ENCODE measurements at regions not wholly inside any gene's neighbourhood (a gene's known extent, or its start where the extent isn't known, plus 50 kb on each side); places are given as distances from the start of the nearest gene placed in this dataset.
A peak's percentile ranks its signal among the peaks of the same experiment; 100 is the strongest.

- Histone ChIP-seq H3K4me3 (ENCODE audit: low read length) (peak overlapping the region; percentile 11), H2AFZ (ENCODE audit: low read depth, low read length) (no peak overlapping the region), H3K36me3 (ENCODE audit: insufficient read depth, low read length) (no peaks in the 10 kb centered on the region), H4K20me1 (ENCODE audit: insufficient read depth) (no peaks in the 10 kb centered on the region), H3K27ac (ENCODE audit: low read length) (no peak overlapping the region), H3K27me3 (ENCODE audit: insufficient read depth, low read depth, low read length) (no peaks in the 10 kb centered on the region), H3K4me2 (ENCODE audit: low read length) (no peak overlapping the region), H3K9me2 (ENCODE audit: insufficient read depth, low read length) (no peaks in the 10 kb centered on the region), H3K79me2 (replicated peaks; ENCODE audit: insufficient read depth, low read length) (peaks cover 3% of the 10 kb centered on the region), H3K9me3 (ENCODE audit: low read length) (no peaks in the 10 kb centered on the region), H3F3A (ENCODE audit: insufficient read depth, low read length, poor library complexity, severe bottlenecking) (no peaks in the 10 kb centered on the region), H3K9ac (ENCODE audit: low read length) (no peak overlapping the region)
- TF ChIP-seq MXI1 (conservative IDR thresholded peaks at IDR 0.05; ENCODE audit: poor library complexity, severe bottlenecking) = no peak
- TF ChIP-seq TAF1 (IDR thresholded peaks at IDR 0.05; ENCODE audit: low read depth) = no peak
- TF ChIP-seq EZH2 (IDR thresholded peaks at IDR 0.05; ENCODE audit: borderline replicate concordance, insufficient read depth, low read length, poor library complexity, severe bottlenecking) = no peak
- TF ChIP-seq REST (IDR thresholded peaks at IDR 0.05; ENCODE audit: borderline replicate concordance) = no peak
- TF ChIP-seq SMC3 (conservative IDR thresholded peaks at IDR 0.05; ENCODE audit: poor library complexity) = no peak
- no peak for TF ChIP-seq EP300 (conservative IDR thresholded peaks at IDR 0.05; ENCODE audit: poor library complexity, severe bottlenecking)
- TF ChIP-seq POLR2AphosphoS5 (IDR thresholded peaks at IDR 0.05) = no peak
- no peak for TF ChIP-seq RAD21 (conservative IDR thresholded peaks at IDR 0.05)
- no peak for TF ChIP-seq CTCF (IDR thresholded peaks at IDR 0.05; ENCODE audit: poor library complexity, severe bottlenecking)
Observed at GRCh38 chr11:92473736-92474135, 249.1 kb downstream of the FAT3 start.

DNA sequence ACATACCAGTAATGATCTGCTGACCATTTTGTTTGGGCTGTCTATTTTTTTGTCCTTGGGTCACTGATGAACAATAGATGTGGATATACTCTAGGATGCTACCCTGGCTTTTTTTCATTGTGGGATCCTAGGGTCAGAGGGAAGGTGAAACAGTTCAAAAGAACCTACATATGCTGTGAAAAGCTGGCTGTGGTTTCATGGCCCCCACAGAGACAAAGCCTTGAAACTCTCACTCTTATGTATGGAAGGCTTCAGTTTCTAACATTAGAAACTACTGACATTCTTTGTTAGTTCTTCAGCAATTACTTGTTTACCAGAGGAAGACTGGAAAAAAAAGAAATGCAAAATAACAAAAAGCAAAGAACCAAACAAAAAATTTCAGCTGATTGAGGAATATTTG, 250.7 kb downstream of the FAT3 start:
- no peak overlapping the region for H3K27ac ChIP-seq (ENCODE audit: low read length)
- no peaks in the 10 kb centered on the region for H3K9me3 ChIP-seq (ENCODE audit: low read length)
- H4K20me1 ChIP-seq (ENCODE audit: insufficient read depth) = no peaks in the 10 kb centered on the region
- no peaks in the 10 kb centered on the region for H3K9me2 ChIP-seq (ENCODE audit: insufficient read depth, low read length)
- H3K27me3 ChIP-seq (ENCODE audit: insufficient read depth, low read depth, low read length) = no peaks in the 10 kb centered on the region
- H3K4me3 ChIP-seq (ENCODE audit: low read length) = no peak overlapping the region
- H3K4me2 ChIP-seq (ENCODE audit: low read length) = no peak overlapping the region
- no peak overlapping the region for H3K9ac ChIP-seq (ENCODE audit: low read length)
- no peaks in the 10 kb centered on the region for H3K36me3 ChIP-seq (ENCODE audit: insufficient read depth, low read length)
- H3K79me2 ChIP-seq (replicated peaks; ENCODE audit: insufficient read depth, low read length) = peaks cover 3% of the 10 kb centered on the region
- H3F3A ChIP-seq (ENCODE audit: insufficient read depth, low read length, poor library complexity, severe bottlenecking) = no peaks in the 10 kb centered on the region
- TF ChIP-seq CTCF (IDR thresholded peaks at IDR 0.05; ENCODE audit: poor library complexity, severe bottlenecking) (no peak), TAF1 (IDR thresholded peaks at IDR 0.05; ENCODE audit: low read depth) (no peak), RAD21 (conservative IDR thresholded peaks at IDR 0.05) (no peak), MXI1 (conservative IDR thresholded peaks at IDR 0.05; ENCODE audit: poor library complexity, severe bottlenecking) (no peak), POLR2AphosphoS5 (IDR thresholded peaks at IDR 0.05) (no peak), EZH2 (IDR thresholded peaks at IDR 0.05; ENCODE audit: borderline replicate concordance, insufficient read depth, low read length, poor library complexity, severe bottlenecking) (no peak), EP300 (conservative IDR thresholded peaks at IDR 0.05; ENCODE audit: poor library complexity, severe bottlenecking) (no peak), SMC3 (conservative IDR thresholded peaks at IDR 0.05; ENCODE audit: poor library complexity) (no peak)
- no peak overlapping the region for H2AFZ ChIP-seq (ENCODE audit: low read depth, low read length)

Data from neural cell (in vitro differentiated cells).